Heart left ventricle (tissue), 16 donors: ENCODE measurements at regions not wholly inside any gene's neighbourhood (a gene's known extent, or its start where the extent isn't known, plus 50 kb on each side); places are given as distances from the start of the nearest gene placed in this dataset.
"Not testable (repeated sequence)": the region's sequence is repeated elsewhere in the genome, so short reads cannot be mapped to it uniquely, and the experiment has no call there.

Experiments
- ATAC-seq, 4 donors: fragments of 200-7000 bp; cut with Tn5 transposase; one replicate each; pipeline ENCODE4 v1.9.1; 2020 to 2022; ENCODE audit warnings: moderate library complexity in 4 of 4, mild to moderate bottlenecking in 3 of 4, moderate number of reproducible peaks in 1 of 4
- DNase-seq, 5 donors: peaks; one replicate each; pipeline ENCODE4 v3.0.0-alpha.2; 2020
- H3K27ac ChIP-seq, 12 donors: fragments of 200-600 bp; sonication (generic) in 4 of 12; one replicate each; pipeline versions ENCODE4 v1.5.0 to v1.8.0; 2016 to 2022; ENCODE audit warnings: mild to moderate bottlenecking in 2 of 12
- H3K27me3 ChIP-seq, 9 donors: fragments of 200-600 bp; sonication (generic) in 2 of 9; one replicate each; pipeline versions ENCODE4 v1.5.1 to v1.8.0; 2016 to 2022; ENCODE audit warnings: mild to moderate bottlenecking in 3 of 9
- H3K36me3 ChIP-seq, 9 donors: fragments of 200-600 bp; sonication (generic) in 2 of 9; one replicate each; pipeline versions ENCODE4 v1.5.0 to v1.8.0; 2018 to 2022; ENCODE audit warnings: mild to moderate bottlenecking in 2 of 9
- H3K4me1 ChIP-seq, 12 donors: fragments of 200-600 bp; sonication (generic) in 4 of 12; one replicate each; pipeline versions ENCODE4 v1.5.0 to v1.8.0; 2016 to 2022; ENCODE audit warnings: mild to moderate bottlenecking in 3 of 12
- H3K4me3 ChIP-seq, 12 donors: fragments of 200-600 bp; sonication (generic) in 4 of 12; one replicate each; pipeline versions ENCODE4 v1.5.0 to v1.8.0; 2017 to 2022; ENCODE audit warnings: mild to moderate bottlenecking in 9 of 12, moderate library complexity in 4 of 12
- H3K9me3 ChIP-seq, 12 donors: fragments of 200-600 bp; sonication (generic) in 4 of 12; one replicate each; pipeline versions ENCODE4 v1.5.0 to v1.8.0; 2016 to 2022; ENCODE audit warnings: mild to moderate bottlenecking in 1 of 12
- POLR2A ChIP-seq, 2 donors: fragments of 450-650 bp; IDR thresholded peaks; one replicate each; pipeline ENCODE4 v1.6.1; 2017; ENCODE audit warnings: antibody characterized with exemption in 2 of 2, mild to moderate bottlenecking in 2 of 2, moderate library complexity in 2 of 2
- WGBS, 4 donors: extraction: QIAGEN DNeasy Blood & Tissue Kit in 2 of 4; methylation state at CpG; one replicate each; pipeline versions ENCODE4 v1.1.5 to v1.1.7; 2013 to 2018; 5-methylcytosine and 5-hydroxymethylcytosine counted together
- intact Hi-C, 10 donors: fragments of 100-400 bp; cut with DNase I; formaldehyde crosslinking; loops; one replicate each; pipeline versions ENCODE4 v1.11.1 to v1.14.2; 2022
- TF ChIP-seq, protein P1 (sequence below), 12 donors: fragments of 200-600 bp; sonication (generic) in 4 of 12; IDR thresholded peaks; one replicate each; pipeline versions ENCODE4 v1.5.0 to v1.8.0; 2018 to 2022; ENCODE audit warnings: antibody characterized with exemption in 12 of 12, mild to moderate bottlenecking in 5 of 12
- donor health status: ischemic (EF 13 %, LVEDD 7.1; RV severe dilation, severe dysfunction).
- donor health status: healthy with polysubstance abuse.
- donor health status: DM: no; HTN: yes; CAD: no.
- donor health status: DM: no; HTN: no; CAD: no.
- donor health status: ischemic (EF 25% LVEDD 6.9; RV normal size, moderate dysfunction).
- donor health status: ischemic (EF 25% LVEDD 5.7; RV mildly dilated, moderate dysfunction).
- donor health status: healthy.
- donor health status: DM: yes; HTN: yes; CAD: no.
- donor health status: ischemic (EF 35%, LVEDD 5.7; RV mildly dilated, moderate dysfunction).
- donor health status: nonischemic (EF 11% LVEDD 7.7; RV severe dilation, severe dysfunction).
- donor health status: DM: yes; HTN: yes; CAD: no.
- donor health status: PGD.
- donor health status: ischemic (EF 29% LVEDD 5.4; RV normal size, mild dysfunction).
- donor health status: nonischemic (EF 23%, LVEDD 6.1; RV moderate dilation, normal function).

DNA sequence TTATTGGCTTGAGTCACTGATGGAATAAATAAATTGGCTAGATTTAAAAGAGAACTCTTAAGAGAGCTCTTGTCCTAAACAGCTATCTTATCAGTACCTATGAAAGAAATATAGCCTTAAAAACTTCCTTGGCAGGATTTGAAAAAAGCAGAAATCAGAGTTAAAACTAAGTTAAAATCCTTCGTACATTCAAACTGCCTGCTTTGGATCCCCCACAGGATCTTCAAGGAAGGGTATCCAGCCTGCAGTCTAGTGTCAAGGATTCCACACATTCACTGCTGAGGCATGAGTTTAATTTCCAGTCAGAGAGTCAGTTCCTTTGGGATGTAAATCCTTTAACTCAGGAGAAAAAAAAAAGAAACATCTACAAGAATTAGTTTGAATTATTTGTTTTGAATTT, 242.9 kb upstream of the UBASH3B start:
- WGBS, 4 donors, result 50 to 82% (median 61%) methylated on average over 1 of the region's 1 CpG
- Histone ChIP-seq H3K9me3 (peaks cover 0 to 41% (median 14%) of the 10 kb centered on the region in 12 donors), H3K36me3 (no peaks in the 10 kb centered on the region), H3K27ac (no peak overlapping the region), H3K4me1 (no peaks in the 10 kb centered on the region), H3K27me3 (no peaks in the 10 kb centered on the region), H3K4me3 (no peak overlapping the region)
- ATAC-seq (no peak), DNase-seq (no peak)
- TF ChIP-seq, protein P1, sequence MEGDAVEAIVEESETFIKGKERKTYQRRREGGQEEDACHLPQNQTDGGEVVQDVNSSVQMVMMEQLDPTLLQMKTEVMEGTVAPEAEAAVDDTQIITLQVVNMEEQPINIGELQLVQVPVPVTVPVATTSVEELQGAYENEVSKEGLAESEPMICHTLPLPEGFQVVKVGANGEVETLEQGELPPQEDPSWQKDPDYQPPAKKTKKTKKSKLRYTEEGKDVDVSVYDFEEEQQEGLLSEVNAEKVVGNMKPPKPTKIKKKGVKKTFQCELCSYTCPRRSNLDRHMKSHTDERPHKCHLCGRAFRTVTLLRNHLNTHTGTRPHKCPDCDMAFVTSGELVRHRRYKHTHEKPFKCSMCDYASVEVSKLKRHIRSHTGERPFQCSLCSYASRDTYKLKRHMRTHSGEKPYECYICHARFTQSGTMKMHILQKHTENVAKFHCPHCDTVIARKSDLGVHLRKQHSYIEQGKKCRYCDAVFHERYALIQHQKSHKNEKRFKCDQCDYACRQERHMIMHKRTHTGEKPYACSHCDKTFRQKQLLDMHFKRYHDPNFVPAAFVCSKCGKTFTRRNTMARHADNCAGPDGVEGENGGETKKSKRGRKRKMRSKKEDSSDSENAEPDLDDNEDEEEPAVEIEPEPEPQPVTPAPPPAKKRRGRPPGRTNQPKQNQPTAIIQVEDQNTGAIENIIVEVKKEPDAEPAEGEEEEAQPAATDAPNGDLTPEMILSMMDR (IDR thresholded peaks at IDR 0.05), result no peak
- no peak for TF ChIP-seq POLR2A (IDR thresholded peaks at IDR 0.05)
- intact Hi-C loops, result no loop called here

DNA sequence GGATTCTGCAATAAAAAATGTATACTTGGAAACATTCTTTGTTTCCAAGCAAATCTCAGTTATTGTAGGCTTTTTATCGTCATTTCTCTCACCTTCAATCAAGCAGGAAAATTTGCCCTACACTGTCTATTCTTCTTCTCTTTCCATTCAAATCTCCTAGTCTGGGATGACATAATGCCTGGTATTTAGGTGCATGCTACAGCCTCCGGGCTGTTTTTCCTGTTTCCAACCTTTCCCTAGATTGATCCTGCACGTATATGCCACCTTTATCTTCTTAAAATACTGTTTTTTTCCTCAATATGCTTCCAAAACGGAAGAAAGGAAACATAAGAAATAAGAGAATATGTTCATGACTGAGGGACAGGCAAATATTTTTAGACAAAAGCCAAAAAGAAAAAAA, 249.1 kb upstream of the UBASH3B start:
- intact Hi-C loops, result no loop called here
- Histone ChIP-seq H3K4me1 (no peaks in the 10 kb centered on the region), H3K27ac (no peak overlapping the region), H3K36me3 (no peaks in the 10 kb centered on the region), H3K27me3 (no peaks in the 10 kb centered on the region), H3K4me3 (no peak overlapping the region), H3K9me3 (no peaks in the 10 kb centered on the region)
- 69 to 81% (median 74%) methylated on average over 4 of the region's 4 CpGs for WGBS, 4 donors
- no peak for DNase-seq
- TF ChIP-seq POLR2A (IDR thresholded peaks at IDR 0.05), result no peak
- TF ChIP-seq, protein P1 (IDR thresholded peaks at IDR 0.05), result no peak
- no peak for ATAC-seq

DNA sequence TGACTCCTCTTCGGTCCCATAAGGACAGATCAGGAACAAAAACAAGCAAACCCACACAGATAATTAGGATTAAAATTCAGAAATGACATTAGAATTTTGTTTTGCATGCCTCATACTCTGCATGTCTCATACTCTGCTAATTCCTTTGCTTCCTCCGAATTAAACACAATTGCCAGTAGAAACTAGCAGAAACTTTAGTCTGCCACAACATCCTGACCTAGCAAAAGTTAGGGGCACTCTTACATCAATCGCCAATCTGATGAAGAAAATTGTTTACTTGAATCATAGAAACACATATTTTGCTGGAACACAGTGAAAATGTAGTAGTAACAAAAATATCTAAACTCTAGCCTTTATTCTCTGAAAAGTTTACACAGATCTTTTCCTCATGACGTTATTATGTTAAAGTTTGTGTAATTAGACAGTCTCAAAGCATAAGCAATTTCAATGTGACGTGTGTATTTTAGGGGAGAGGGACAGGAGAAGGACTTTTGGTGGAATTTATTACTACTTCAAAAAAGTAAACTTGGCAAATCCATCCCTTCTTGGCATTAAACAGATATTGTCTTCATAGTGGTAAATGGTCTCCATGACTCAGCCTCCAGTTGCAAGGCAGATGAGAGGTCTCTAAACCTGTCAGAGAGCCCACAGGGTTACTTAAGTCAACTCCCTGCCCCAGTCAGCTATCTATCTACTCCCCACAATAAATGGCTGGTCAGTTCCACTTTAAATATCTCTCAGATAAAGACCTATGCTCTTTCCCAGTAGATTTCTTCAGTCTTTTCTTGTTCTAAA, 249.8 kb upstream of the UBASH3B start:
- no peak overlapping the region for H3K27ac ChIP-seq
- H3K27me3 ChIP-seq, result no peaks in the 10 kb centered on the region
- no peak for DNase-seq
- no peaks in the 10 kb centered on the region for H3K36me3 ChIP-seq
- 84 to 89% (median 86%) methylated on average over 5 of the region's 5 CpGs for WGBS, 4 donors
- TF ChIP-seq, protein P1 (IDR thresholded peaks at IDR 0.05), result no peak
- no peak for TF ChIP-seq POLR2A (IDR thresholded peaks at IDR 0.05)
- H3K9me3 ChIP-seq, result no peaks in the 10 kb centered on the region
- ATAC-seq, result no peak
- intact Hi-C loops, result no loop called here
- no peaks in the 10 kb centered on the region for H3K4me1 ChIP-seq
- no peak overlapping the region for H3K4me3 ChIP-seq

DNA sequence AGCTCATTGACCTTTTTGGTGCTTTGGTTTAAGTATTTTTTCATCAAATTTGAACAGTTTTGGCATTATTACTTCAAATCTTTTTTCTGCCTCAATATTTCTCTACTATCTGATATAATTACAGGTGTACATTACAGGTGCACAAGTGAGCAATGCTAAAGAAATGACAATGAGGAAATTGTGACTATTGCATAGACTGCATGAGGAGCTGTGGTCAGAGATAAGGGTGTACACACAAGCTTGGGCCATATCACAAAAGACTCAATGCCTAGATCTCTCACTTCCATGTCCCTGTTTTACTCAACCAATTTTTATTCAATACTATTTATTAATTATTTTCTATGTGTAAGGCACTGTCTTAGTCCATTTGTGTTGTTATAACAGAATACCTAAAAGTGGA, 251.0 kb upstream of the UBASH3B start:
- ATAC-seq, result no peak
- no peak for DNase-seq
- intact Hi-C loops, result no loop called here
- Histone ChIP-seq H3K27me3 (no peaks in the 10 kb centered on the region), H3K4me3 (no peak overlapping the region), H3K36me3 (no peaks in the 10 kb centered on the region), H3K9me3 (no peaks in the 10 kb centered on the region), H3K27ac (no peak overlapping the region), H3K4me1 (no peaks in the 10 kb centered on the region)
- no peak for TF ChIP-seq POLR2A (IDR thresholded peaks at IDR 0.05)
- TF ChIP-seq, protein P1 (IDR thresholded peaks at IDR 0.05), result no peak

DNA sequence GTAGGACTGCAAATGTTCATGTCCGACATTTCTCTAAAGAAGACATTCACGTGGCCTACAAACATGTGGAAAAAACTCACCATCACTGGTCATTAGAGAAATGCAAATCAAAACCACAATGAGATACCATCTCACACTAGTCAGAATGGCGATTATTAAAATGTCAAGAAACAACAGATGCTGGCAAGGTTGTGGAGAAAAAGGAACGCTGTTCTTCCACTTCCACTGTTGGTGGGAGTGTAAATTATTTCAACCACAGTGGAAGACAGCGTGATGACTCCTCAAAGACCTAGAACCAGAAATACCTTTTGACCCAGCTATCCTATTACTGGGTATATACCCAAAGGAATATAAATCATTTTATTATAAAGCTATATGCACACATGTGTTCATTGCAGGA, 253.9 kb upstream of the UBASH3B start:
- H3K4me3 ChIP-seq, H3K4me1 ChIP-seq, DNase-seq, ATAC-seq, intact Hi-C loops, H3K9me3 ChIP-seq, H3K36me3 ChIP-seq, H3K27me3 ChIP-seq, H3K27ac ChIP-seq: not testable (repeated sequence)
- 85 to 92% (median 90%) methylated on average over 5 of the region's 5 CpGs for WGBS, 4 donors
